Stimulated activated CD4-positive, alpha-beta T cell treated with anti-CD3 and anti-CD28 coated beads, Interleukin-1b, Interleukin-23, amount 100 ng/mL, for 1 hour (primary cell): ENCODE measurements at regions not wholly inside any gene's neighbourhood (a gene's known extent, or its start where the extent isn't known, plus 50 kb on each side); places are given as distances from the start of the nearest gene placed in this dataset.
"Not testable (repeated sequence)": the region's sequence is repeated elsewhere in the genome, so short reads cannot be mapped to it uniquely, and the experiment has no call there.

Experiments
- DNase-seq, 2 donors: peaks; one replicate each; pipeline ENCODE4 v3.0.0-alpha.2; 2020; ENCODE audit warnings: low read depth in 2 of 2

DNA sequence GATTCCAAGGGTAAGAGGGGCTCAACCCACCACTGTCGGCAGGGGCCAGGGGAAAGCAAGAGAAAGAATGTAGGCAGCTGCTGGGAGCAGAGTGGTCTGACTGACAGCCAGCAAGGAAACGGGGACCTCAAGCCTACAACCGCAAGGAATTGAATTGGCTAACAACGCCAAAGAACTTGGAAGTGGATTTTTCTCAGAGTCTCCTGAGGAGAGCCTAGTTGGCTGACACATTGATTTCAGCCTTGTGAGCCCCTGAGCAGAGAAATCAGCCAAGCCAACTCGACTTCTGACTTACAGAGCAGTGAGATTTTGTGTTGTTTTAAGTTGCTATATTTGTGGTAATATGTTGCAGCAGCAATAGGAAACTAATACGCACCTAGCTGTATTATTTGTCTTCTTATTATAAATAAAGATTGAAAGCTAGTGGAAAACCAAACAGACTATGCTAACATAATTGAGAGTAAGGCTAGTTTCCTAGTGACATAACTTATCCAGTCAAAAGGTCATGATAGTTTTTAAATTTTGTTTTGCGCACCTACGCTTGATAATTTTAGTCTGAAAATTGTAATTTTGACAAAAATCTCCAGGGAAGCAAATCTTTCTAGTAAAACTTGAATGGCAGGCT is 145.8 kb upstream of the HCCS start:
- DNase-seq = no peak

DNA sequence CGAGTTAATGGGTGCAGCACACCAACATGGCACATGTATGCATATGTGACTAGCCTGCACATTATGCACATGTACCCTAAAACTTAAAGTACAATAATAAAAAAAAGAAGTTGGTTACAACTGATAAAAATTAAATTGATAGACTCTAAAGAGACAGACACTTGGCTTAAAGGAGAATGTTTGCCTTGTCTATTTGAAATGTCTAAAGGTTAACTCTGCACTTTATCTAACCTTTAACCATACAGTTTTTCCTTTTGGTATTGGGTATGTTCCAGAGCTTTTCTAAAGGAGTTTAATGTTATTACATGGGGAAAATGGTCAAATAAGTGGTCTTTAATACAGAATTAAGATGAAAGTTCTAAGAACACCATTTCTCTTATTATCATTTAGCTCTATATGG is 145.1 kb upstream of the HCCS start:
- DNase-seq = no peak

DNA sequence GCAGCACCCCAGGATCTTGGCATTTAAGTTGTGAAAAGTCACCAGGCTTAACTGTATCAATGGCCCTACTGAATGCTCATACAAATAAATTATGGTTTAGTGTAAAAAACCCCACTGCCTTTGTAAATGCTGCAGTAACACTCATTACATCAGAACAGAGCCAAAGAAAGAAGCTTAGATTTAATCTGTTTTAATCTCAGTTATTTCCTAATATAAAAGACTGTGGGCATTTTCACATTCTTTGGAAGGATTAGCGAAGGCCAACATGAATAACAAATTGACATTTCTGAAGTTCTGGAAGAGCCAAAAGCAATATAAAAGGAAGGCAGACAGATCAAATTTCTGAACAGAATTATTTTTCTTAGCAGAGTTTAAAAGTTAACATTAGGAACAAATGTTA is 140.0 kb upstream of the HCCS start:
- DNase-seq = no peak

DNA sequence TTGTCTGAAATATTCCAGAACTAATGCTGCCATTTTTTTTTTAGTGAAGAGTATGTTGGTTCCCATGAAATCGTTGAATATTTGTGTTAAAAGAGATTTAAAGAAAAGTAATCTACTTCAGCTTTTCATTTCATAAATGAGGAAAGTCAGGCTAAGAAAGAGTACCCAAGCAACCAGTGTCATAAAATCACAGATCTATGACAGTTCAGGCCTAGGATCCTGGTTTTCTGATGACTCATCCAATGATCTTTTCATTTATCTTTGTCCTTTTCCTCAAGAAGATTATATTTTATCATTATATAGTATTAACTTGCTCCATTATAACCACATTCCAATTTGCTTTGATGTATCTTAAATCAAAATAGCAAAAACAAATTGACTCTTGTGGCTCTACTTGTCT is 139.4 kb upstream of the HCCS start:
- no peak for DNase-seq

DNA sequence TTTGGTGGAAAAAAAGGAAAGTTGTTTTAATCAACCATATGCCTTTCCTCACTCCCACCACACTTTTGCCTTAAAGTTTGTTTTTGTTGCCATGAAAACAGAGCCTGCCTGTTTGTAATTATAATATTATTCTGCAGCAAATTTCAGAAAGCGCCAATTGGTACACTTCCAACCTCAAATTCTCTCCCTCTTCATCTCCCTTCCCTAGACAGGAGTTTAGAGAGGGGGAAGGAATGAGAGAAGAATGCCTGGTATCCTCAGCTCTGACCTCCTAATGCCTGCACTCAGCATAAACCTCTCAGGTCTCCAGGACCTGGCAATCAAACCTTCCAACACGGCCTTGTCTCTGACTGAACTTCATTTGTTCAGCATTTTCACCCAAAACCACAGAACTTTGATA is 138.4 kb upstream of the HCCS start:
- DNase-seq = no peak

DNA sequence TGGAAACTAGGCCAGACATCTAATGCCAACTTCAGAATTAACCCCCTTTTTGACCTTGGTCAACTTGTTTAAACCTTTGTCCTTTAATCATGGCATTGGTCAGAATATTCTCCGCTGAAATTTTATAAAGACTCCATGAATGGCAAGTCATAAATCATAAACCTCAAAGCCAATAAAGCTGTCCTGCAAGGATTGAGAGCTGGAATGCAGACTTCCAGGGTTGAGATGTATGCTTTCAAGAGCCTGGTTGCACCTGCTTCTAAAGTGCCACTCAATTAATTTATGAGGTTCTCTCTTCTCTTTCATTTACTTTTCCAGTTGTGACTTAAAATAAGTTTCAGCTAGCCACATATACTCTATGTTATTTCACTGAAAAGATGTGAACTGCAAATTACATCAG is 136.2 kb upstream of the HCCS start:
- no peak for DNase-seq

DNA sequence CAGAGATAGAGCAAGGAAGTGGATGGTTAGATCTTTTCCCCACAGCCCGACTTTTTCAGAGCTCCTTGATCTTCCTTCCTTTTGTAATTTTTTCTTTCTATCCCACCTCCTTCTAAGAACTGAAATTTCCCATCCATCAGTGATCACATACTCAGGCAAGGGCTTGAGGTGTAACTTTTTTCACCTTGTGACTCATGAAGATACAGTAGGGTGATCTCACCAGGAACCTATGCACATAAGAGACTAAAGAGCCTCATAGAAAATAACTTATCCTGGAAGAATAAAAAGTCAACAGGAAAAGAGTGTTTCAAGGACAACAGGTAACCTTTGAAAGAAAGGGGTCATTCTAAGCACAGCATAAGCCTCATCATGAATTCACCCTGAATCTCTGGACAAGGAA is 131.2 kb upstream of the HCCS start:
- no peak for DNase-seq

DNA sequence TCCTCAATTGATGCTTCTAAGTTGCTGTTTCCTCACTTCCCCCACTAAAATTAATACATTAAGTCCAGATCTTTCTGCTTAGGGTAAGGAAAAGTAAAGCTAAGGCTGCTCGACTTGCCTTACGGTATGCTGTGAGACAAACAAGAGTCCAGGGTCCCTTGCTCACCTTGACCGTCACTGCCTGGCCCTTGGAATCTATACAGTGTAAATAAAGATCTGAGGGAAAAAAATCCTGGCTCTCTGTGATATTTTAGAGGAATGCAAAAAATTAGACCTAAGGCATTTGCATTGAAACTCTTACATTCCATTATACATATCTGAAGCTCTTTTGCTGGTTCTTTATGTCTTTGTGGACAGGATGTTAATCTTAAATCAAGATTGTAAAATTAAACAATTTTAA is 129.6 kb upstream of the HCCS start:
- DNase-seq = no peak

DNA sequence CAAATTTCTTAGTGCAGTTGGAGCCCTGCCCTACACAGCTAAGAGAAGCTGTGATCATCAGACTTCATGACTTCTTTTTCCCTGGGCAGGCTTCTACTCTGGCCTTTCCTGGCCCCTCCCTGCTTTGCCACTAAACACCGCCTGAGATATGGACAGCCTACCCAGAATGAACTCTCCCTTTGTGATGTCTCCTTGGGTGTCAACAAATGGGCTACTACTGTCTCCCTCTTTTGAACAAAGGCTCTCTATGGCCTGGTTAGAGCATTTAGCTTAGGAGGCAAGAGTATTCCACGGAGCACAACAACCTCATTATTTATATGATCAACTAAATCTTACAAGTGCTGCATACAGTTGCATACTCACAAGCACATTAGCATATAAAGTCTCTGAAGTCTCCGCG is 127.6 kb upstream of the HCCS start:
- DNase-seq = no peak

DNA sequence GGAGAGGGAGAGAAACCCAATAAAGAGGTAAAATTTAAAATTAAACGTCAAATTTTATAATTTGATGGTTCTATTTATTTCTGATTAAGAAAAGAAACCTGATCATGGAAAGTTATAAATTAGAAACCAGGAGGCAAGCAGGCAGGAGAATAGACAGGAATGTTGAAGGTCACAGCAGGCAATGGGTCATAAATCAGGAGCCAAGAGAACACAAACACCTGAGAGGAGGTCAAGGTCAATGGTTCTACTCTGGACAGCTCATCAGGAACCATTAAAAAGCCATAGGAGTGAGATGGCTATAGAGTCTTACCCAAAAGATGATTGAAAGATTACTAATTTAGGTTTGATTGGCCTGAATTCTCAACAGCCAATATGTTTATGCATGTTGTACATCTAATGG is 126.9 kb upstream of the HCCS start:
- no peak for DNase-seq

DNA sequence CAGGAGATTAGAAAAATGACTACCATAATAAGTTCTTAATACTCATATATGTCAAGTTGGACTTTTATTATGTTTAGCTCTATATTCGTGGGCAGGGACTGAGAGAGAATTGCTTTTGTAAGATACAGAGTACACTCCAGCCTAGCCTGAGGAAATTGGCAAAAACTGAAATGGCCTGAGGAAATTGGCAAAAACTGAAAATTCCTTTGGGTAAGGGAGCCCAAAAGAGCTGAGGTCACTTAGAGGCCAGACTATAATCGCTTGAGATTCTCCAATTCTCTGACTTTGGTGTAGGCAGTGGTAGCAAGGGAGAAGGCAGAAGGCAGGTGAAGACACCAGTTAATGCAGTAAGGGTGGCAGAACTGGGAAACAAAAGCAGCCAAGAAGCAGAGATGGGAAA is 124.5 kb upstream of the HCCS start:
- DNase-seq = no peak

DNA sequence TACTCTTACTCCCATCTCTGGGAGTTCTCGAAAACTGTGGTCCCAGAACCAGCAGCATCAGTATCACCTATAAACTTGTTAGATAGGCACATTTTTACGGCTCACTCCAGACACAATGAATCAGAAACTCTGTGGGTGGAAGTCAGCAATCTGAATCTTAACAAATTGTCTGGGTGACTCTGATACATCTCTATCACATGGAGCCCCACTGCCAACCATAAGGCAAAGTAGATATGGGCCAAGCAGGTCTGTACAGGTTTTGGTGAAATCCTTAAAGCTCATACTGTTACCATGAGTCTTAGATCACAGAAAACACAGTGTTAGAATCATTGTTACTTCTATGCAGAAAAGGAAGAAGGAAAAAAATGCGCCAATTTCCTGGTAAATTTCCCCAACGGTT is 122.5 kb upstream of the HCCS start:
- no peak for DNase-seq

DNA sequence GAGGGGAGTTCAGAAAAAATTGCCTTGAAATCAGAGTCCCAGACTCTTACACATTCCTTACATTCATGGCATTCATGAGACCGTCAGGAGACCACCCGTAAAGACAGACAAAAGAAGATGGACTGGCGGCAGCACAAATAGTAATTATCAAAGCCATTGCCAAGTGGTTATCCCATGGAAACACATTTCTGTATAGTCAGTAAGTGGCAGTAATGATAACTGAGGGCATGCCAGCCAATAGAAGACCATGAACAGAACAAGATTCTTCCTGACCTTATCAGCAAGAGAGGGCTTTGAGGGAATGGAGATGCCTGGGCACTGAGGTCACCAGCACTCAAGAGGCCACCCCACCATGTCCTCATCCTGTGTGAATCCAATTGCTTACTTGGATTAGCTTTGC is 121.7 kb upstream of the HCCS start:
- DNase-seq = no peak

DNA sequence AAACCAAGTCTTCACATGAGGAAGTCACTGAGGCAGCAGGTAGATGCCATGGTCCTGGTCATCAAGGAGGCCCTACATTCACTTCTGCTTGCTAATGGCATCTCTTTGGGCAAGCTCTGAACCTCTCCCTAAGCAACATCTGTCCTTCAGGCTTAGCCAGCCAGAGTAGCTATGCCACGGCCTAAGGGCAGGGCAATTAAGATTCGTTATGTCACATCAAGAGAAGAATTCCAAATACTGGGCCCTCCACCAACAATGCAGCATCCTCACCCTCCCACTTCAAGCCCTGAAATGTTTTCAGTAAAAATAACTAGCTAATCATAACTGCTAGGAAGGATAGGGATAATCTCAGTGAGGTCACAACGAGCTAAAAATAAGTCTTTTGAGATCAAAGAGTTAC is 120.7 kb upstream of the HCCS start:
- no peak for DNase-seq

DNA sequence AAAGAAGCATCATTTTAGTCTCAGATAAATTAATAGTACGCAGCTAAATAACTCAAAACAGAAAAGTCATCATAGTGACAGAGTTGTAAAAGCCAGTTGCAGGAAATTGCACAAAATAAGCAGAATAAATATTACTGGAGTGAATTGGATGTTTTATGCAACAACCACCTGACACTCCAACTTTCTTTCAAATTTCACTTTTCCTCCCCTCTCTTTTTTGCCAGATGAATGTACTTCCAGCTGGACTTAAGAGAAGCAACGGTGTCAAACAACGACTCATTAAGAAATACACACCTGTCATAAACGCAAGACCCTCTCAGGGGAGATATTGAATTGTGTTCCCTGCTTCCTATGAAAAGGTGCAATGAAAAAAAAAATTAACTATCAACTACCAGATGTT is 120.2 kb upstream of the HCCS start:
- DNase-seq = no peak

DNA sequence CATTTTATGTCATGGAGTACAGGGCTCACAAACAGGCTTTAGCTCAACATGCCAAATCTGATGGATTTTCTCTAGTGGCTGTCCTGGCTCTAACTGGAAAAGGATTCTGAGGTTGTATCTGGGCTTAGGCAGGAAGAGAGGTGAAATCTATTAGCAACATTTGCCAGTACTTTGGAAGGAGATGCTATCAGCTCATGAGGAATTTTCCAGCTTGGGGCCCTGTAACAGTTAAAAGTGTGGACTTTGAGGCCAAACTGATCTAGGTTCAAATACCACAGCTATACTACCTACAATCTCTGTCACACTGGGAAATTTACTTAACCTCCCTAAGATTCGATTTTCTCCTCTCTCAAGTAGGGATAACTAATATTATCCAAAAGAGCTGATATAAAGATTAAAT is 119.0 kb upstream of the HCCS start:
- DNase-seq = no peak

DNA sequence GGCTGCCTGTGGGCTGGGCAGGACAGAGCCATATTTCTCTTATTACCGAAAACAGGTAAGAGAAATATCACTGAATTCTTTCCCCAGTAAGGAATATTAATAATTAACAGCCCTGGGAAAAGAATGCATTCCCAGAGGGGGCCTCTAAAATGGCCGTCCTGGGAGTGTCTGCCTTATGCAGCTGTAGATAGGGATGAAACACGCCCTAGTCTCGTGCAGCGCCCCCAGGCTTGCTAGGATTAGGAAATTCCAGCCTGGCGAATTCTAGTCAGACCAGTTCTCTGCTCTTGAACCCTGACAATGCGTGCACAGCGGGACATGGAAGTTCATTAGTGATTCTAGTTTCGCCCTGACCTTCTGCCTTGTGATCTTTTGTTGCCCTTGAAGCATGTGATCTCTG is 104.1 kb upstream of the HCCS start:
- DNase-seq = not testable (repeated sequence)

DNA sequence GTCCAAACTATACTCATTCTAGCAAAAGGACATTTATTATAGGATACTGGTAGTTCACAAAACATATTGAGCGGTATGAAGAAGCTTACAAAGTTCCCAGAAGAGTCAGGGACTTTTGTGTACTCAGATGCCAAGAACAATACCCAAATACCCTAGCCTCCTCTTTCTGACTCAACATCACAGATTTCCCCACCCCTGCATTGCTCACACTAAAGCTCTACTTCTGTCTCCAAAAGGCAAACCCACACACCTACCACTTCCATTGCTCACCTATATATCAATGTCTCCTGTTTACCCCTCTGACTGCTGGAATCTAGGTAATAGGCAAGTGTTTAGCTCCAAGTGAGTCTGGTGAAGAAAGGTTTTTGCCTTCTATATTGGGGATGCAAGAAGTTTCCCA is 100.7 kb upstream of the HCCS start:
- DNase-seq = no peak

DNA sequence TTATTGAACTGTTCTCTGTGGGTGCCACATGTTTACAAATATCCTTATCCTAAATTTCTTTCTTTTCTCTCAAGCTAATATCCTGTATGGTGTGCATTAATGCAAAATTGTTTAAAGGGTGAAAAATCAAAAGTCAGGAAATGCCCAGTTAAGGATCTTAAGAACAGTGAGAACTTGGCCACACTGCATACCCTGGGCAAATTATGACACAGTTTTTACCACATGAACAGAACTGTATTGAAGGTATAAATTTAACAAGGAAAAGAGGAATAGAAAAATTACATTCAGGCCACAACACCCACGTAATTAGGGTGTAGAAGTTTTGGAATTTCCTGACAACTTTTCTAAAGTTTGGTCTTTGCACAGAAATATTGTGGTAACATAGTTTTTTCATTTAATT is 94.4 kb upstream of the HCCS start:
- no peak for DNase-seq

DNA sequence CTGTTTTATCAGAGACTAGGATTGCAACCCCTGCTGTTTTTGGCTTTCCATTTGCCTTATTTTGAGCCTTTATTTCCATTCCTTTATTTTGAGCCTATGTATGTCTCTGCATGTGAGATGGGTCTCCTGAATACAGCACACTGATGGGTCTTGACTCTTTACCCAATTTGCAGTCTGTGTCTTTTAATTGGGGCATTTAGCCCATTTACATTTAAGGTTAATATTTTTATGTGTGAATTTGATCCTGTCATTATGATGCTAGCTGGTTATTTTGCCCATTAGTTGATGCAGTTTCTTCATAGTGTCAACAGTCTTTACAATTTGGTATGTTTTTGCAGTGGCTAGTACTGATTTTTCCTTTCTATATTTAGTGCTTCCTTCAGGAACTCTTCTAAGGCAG is 88.5 kb upstream of the HCCS start:
- DNase-seq = not testable (repeated sequence)

DNA sequence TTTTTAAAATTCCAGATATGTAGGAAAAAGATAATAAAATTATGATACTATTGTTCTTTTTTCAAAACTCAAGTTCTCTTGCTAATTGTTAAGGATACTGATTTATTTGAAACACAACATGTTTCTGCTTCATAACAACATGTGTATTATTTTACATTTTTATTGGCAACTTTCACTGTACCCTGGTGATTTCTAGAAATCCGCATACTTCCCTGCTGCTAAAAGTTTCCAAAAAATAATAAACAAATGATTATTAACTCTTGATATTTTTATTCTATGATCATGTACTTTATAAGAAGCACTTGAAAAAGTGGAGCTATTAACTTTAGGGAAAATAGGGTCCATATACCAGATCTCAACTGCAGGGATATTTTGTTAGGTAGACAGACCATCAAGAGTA is 71.2 kb upstream of the HCCS start:
- DNase-seq = no peak

DNA sequence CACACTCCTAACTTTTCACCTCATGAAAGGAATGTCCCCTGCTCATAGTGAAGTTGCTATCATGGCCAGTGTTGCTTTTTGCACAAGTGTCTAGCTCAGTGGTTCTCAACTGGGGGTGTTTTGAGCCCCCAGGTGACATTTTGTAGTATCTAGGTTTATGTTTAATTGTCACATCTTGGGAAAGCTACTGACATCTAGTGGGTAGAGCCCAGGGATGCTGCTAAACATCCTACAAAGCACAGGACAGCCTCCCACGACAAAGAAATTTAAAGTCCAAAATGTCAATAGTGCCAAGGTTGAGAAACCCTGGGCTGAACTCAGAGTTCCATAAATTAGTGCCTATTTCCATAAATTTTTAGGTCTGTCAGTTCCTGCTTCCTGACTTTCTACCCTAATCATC is 70.7 kb upstream of the HCCS start:
- DNase-seq = no peak

DNA sequence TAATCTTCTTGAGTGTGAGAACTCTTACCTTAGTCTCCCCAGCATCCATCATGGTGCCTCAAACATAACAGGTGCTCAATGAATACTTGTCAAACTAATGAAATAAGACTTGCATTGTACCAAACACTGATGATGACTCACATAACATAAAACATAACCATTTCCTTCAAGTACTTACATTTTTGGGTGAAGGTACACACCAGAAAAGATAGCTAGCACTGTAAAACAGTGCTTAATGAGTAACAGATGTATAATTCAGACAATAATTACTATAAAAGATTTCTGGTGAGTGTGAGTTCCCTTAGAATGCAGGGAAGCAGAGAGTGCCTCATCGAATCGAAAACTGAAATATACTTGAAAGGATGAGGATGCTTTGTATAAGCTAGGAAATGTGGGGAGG is 70.1 kb upstream of the HCCS start:
- DNase-seq = no peak

DNA sequence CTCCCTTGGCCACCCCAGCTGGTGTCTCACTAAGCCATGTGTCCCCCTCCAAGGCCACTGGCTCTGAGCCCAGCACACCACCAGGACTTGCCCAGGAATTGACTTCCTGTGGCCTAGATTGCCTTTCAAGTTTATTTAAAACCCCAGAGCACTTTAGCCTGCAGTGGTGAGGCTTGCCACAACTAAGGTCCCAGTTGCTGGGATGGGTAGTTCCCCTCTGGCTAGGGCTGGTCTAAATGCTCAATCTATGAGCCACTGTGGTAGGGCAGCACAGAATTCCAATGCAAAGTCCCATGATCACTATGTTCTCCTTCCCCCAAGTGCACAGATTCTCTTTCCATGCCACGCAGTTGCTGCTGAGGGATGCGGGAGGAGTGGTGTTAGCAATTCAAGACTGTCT is 61.1 kb upstream of the HCCS start:
- no peak for DNase-seq

DNA sequence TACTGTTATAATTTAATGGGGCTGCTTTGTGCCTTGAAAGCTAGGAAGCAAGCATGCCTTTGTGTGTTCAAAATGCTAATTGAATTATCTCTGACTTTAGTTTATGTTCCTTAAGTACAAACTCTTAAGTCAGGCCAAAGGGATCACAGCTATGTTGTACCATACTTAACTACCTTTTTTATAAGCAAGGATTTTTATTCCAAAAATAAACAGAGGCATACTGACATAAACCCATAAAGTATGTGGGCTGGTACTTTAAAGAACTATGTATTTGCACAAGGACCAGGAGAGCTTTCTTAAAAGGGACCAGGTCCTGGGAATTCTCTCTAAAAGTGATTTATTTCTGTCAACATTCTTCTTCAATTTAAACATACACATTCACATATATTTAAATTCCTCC is 57.8 kb upstream of the HCCS start:
- no peak for DNase-seq
